PFSK-1 (cell line): ENCODE measurements at regions not wholly inside any gene's neighbourhood (a gene's known extent, or its start where the extent isn't known, plus 50 kb on each side); places are given as distances from the start of the nearest gene placed in this dataset.

Experiments used
- POLR2AphosphoS5 ChIP-seq: IDR thresholded peaks from 2 replicates; pipeline ENCODE4 v1.6.1; 2012; ENCODE audit warnings: low read depth, mild to moderate bottlenecking, control low read depth, low read length, moderate library complexity
- SIN3A ChIP-seq: IDR thresholded peaks from 2 replicates; pipeline ENCODE4 v1.6.1; 2012; ENCODE audit warnings: mild to moderate bottlenecking, low read length, moderate library complexity, borderline replicate concordance; ENCODE audit not compliant: insufficient read depth

DNA sequence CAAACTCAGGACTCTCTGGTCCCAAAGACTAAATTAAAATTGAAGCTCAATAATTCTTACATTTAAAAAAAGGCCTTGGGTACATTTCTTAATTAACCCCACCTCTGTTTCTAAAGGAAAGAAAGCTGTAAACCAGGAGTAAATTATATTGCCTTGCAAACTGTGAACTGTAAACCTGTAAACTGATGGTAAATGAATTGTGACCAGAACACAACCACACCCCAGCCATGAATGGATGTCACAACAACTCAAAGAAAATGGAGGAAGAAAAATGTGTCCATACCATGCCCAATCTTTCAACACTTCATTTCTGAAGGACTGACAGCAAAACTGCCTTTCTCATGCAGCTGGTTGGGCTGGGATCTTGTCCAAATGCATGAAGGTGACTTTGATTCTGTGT is 171.3 kb upstream of the C1orf87 start:
- TF ChIP-seq POLR2AphosphoS5 (no peak), SIN3A (no peak)
